Mesothelial cell of epicardium (in vitro differentiated cells): ENCODE measurements at regions not wholly inside any gene's neighbourhood (a gene's known extent, or its start where the extent isn't known, plus 50 kb on each side); places are given as distances from the start of the nearest gene placed in this dataset.

ENCODE experiments used
- DNase-seq, 2 experiments: peaks; one replicate each; pipeline ENCODE4 v3.0.0; 2021; ENCODE audit warnings: low spot score in 2 of 2; ENCODE audit not compliant: unreplicated experiment in 2 of 2
- H3K27ac Mint-ChIP-seq: 2 replicates; pipeline ENCODE4 v1.8.0; 2021; ENCODE audit warnings: mixed read lengths
- H3K27me3 Mint-ChIP-seq: 2 replicates; pipeline ENCODE4 v1.8.0; 2021; ENCODE audit warnings: low read depth, mixed read lengths
- H3K36me3 Mint-ChIP-seq: 2 replicates; pipeline ENCODE4 v1.8.0; 2021; ENCODE audit warnings: mixed read lengths
- H3K4me1 Mint-ChIP-seq: 2 replicates; pipeline ENCODE4 v1.8.0; 2021; ENCODE audit warnings: mixed read lengths
- H3K4me3 Mint-ChIP-seq: 2 replicates; pipeline ENCODE4 v1.8.0; 2021; ENCODE audit warnings: mild to moderate bottlenecking, moderate library complexity, mixed read lengths
- H3K9me3 Mint-ChIP-seq: 2 replicates; pipeline ENCODE4 v1.8.0; 2021; ENCODE audit warnings: mixed read lengths
- CTCF ChIP-seq: fragments of 200-600 bp; sonication (generic); IDR thresholded peaks from one replicate; pipeline ENCODE4 v1.5.0; 2021; ENCODE audit warnings: antibody characterized with exemption; ENCODE audit not compliant: unreplicated experiment

GRCh38 chr10:63064706-63065105, 68.4 kb upstream of the NRBF2 start:
- H3K9me3 Mint-ChIP-seq = no peaks in the 10 kb centered on the region
- H3K4me1 Mint-ChIP-seq = peaks cover 3% of the 10 kb centered on the region
- H3K4me3 Mint-ChIP-seq = no peak overlapping the region
- peaks cover 8% of the 10 kb centered on the region for H3K27me3 Mint-ChIP-seq
- no peak overlapping the region for H3K27ac Mint-ChIP-seq
- no peaks in the 10 kb centered on the region for H3K36me3 Mint-ChIP-seq
- no peak for TF ChIP-seq CTCF
- no peak for DNase-seq

GRCh38 chr10:63058236-63058635, 74.9 kb upstream of the NRBF2 start:
- Mint-ChIP-seq H3K4me1 (no peaks in the 10 kb centered on the region), H3K27me3 (peaks cover 9% of the 10 kb centered on the region), H3K36me3 (no peaks in the 10 kb centered on the region), H3K27ac (no peak overlapping the region), H3K4me3 (no peak overlapping the region), H3K9me3 (no peaks in the 10 kb centered on the region)
- no peak for DNase-seq
- TF ChIP-seq CTCF = no peak

- DNase-seq = no peak
- Mint-ChIP-seq H3K4me3 (no peak overlapping the region), H3K4me1 (no peaks in the 10 kb centered on the region), H3K27ac (no peak overlapping the region), H3K27me3 (peaks cover 13% of the 10 kb centered on the region), H3K36me3 (no peaks in the 10 kb centered on the region), H3K9me3 (no peaks in the 10 kb centered on the region)
- TF ChIP-seq CTCF = no peak
Measured at GRCh38 chr10:63057509-63057908, 75.6 kb upstream of the NRBF2 start.

- Mint-ChIP-seq H3K9me3 (no peaks in the 10 kb centered on the region), H3K4me3 (no peak overlapping the region), H3K36me3 (no peaks in the 10 kb centered on the region), H3K4me1 (no peaks in the 10 kb centered on the region), H3K27me3 (peaks cover 13% of the 10 kb centered on the region), H3K27ac (no peak overlapping the region)
- no peak for DNase-seq
- no peak for TF ChIP-seq CTCF
Measured at GRCh38 chr10:63055705-63056104, 77.4 kb upstream of the NRBF2 start.

GRCh38 chr10:63054889-63055611, 78.1 kb upstream of the NRBF2 start:
- no peak for DNase-seq
- H3K27ac Mint-ChIP-seq = no peak overlapping the region
- TF ChIP-seq CTCF = no peak

GRCh38 chr10:63052083-63052482, 81.0 kb upstream of the NRBF2 start:
- peaks cover 13% of the 10 kb centered on the region for H3K9me3 Mint-ChIP-seq
- no peaks in the 10 kb centered on the region for H3K4me1 Mint-ChIP-seq
- no peak for TF ChIP-seq CTCF

More at GRCh38 chr10:63054889-63055611, 78.1 kb upstream of the NRBF2 start:
- Mint-ChIP-seq H3K4me1 (no peaks in the 10 kb centered on the region), H3K27me3 (peaks cover 17% of the 10 kb centered on the region), H3K4me3 (no peak overlapping the region), H3K9me3 (peaks cover 4% of the 10 kb centered on the region), H3K36me3 (no peaks in the 10 kb centered on the region)

More at GRCh38 chr10:63052083-63052482, 81.0 kb upstream of the NRBF2 start:
- Mint-ChIP-seq H3K36me3 (no peaks in the 10 kb centered on the region), H3K27ac (no peak overlapping the region), H3K27me3 (peaks cover 39% of the 10 kb centered on the region), H3K4me3 (no peak overlapping the region)
- DNase-seq = no peak
